ENCODE measurements at regions not wholly inside any gene's neighbourhood (a gene's known extent, or its start where the extent isn't known, plus 50 kb on each side); places are given as distances from the start of the nearest gene placed in this dataset.

- in situ Hi-C loops (cut with HindIII; ENCODE audit: extremely low pct_ligation_motif_present, low pct_unique_long_range_greater_than_20kb) = no loop called here
- 9% methylated on average over 5 of the region's 5 CpGs for WGBS (ENCODE audit: low lambda C conversion rate)
- H3K9ac ChIP-seq (ENCODE audit: insufficient read depth, low read depth, low read length) = no peak overlapping the region
- TF ChIP-seq SIN3B (IDR thresholded peaks at IDR 0.05; ENCODE audit: low read length) (no peak), THAP9 (CRISPR knock-in tag; IDR thresholded peaks at IDR 0.05; ENCODE audit: borderline replicate concordance) (no peak), SP4 (CRISPR knock-in tag; IDR thresholded peaks at IDR 0.05) (no peak), CSRNP1 (CRISPR knock-in tag; IDR thresholded peaks at IDR 0.05) (no peak), ARHGAP35 (CRISPR knock-in tag; IDR thresholded peaks at IDR 0.05; ENCODE audit: borderline replicate concordance) (no peak), ZZZ3 (CRISPR knock-in tag; IDR thresholded peaks at IDR 0.05; ENCODE audit: borderline replicate concordance) (no peak), BCL3 (CRISPR knock-in tag; IDR thresholded peaks at IDR 0.05) (no peak), ZNF770 (CRISPR knock-in tag; IDR thresholded peaks at IDR 0.05) (no peak), ATRX (CRISPR knock-in tag; IDR thresholded peaks at IDR 0.05; ENCODE audit: borderline replicate concordance) (no peak), ZBTB43 (CRISPR knock-in tag; conservative IDR thresholded peaks at IDR 0.05) (no peak)
These were observed 201.2 kb upstream of the MTNR1B start for GRCh38 chr11:92768121-92768840.

More at GRCh38 chr11:92768121-92768840, 201.2 kb upstream of the MTNR1B start:
- Histone ChIP-seq H3K9me3 (ENCODE audit: low read length) (no peaks in the 10 kb centered on the region), H3K4me2 (ENCODE audit: low read depth, low read length) (no peak overlapping the region), H4K20me1 (ENCODE audit: insufficient read depth, low read length) (no peaks in the 10 kb centered on the region), H3K27me3 (ENCODE audit: control insufficient read depth in 1 of 2, insufficient read depth in 2 of 2, low read length in 2 of 2) (no peaks in the 10 kb centered on the region; a peak in 2 of 5 replicates), H3K79me2 (ENCODE audit: insufficient read depth, low read length) (no peaks in the 10 kb centered on the region), H3K27ac (ENCODE audit: extremely low read length, insufficient read depth, low read length) (no peak overlapping the region), H3K36me3 (replicated peaks in 1 of 2; ENCODE audit: control insufficient read depth in 1 of 2, insufficient read depth in 2 of 2, low read length in 2 of 2) (no peaks in the 10 kb centered on the region), H3K4me1 (ENCODE audit: insufficient read depth, low read length) (no peaks in the 10 kb centered on the region), H2AFZ (ENCODE audit: low read length) (no peak overlapping the region), H3K4me3 (replicated peaks in 1 of 3; ENCODE audit: insufficient read depth in 1 of 3, low read depth in 2 of 3, low read length in 3 of 3) (no peak overlapping the region)
- no TSS peak for BruUV-seq (replicated peaks)
- FAIRE-seq (no peak), ATAC-seq (no peak), DNase-seq (ENCODE audit: low spot score) (no peak)
- POLR2A ChIA-PET = no interaction called here
- intact Hi-C loops (cut with micrococcal nuclease; ENCODE audit: unreplicated experiment) = no loop called here
- CTCF ChIA-PET (ENCODE audit: low intra/inter-chr PET ratio, low total read pairs) = no interaction called here
